Hepatocyte (in vitro differentiated cells): ENCODE measurements at regions not wholly inside any gene's neighbourhood (a gene's known extent, or its start where the extent isn't known, plus 50 kb on each side); places are given as distances from the start of the nearest gene placed in this dataset.

Experiments used
- DNase-seq: peaks from one replicate; pipeline ENCODE4 v3.0.0-alpha.2; 2016; ENCODE audit warnings: low spot score
- H2AFZ ChIP-seq: fragments of 200-600 bp; sonication (generic); 2 replicates; pipeline ENCODE4 v1.6.0; 2016; ENCODE audit warnings: antibody characterized with exemption, mild to moderate bottlenecking
- H3K27ac ChIP-seq: fragments of 200-600 bp; sonication (generic); 2 replicates; pipeline ENCODE4 v1.5.1; 2016; ENCODE audit warnings: mild to moderate bottlenecking
- H3K27me3 ChIP-seq: fragments of 200-600 bp; sonication (generic); 2 replicates; pipeline ENCODE4 v1.6.1; 2016
- H3K36me3 ChIP-seq: fragments of 200-600 bp; sonication (generic); replicated peaks from 2 replicates; pipeline ENCODE4 v1.5.1; 2016; ENCODE audit warnings: low read depth; ENCODE audit not compliant: insufficient read depth
- H3K4me1 ChIP-seq: fragments of 200-600 bp; sonication (generic); 2 replicates; pipeline ENCODE4 v1.5.1; 2016; ENCODE audit warnings: mild to moderate bottlenecking, moderate library complexity; ENCODE audit not compliant: insufficient read depth
- H3K4me2 ChIP-seq: fragments of 200-600 bp; sonication (generic); 2 replicates; pipeline ENCODE4 v1.6.0; 2016
- H3K4me3 ChIP-seq: fragments of 200-600 bp; sonication (generic); 2 replicates; pipeline ENCODE4 v1.5.1; 2016; ENCODE audit warnings: mild to moderate bottlenecking
- H3K79me2 ChIP-seq: fragments of 200-600 bp; sonication (generic); 2 replicates; pipeline ENCODE4 v1.6.0; 2017; ENCODE audit warnings: mild to moderate bottlenecking
- H3K9me2 ChIP-seq: fragments of 200-600 bp; sonication (generic); replicated peaks from 2 replicates; pipeline ENCODE4 v1.6.0; 2017; ENCODE audit warnings: mild to moderate bottlenecking; ENCODE audit not compliant: insufficient read depth
- H3K9me3 ChIP-seq: fragments of 200-600 bp; sonication (generic); 2 replicates; pipeline ENCODE4 v1.5.1; 2016; ENCODE audit warnings: low read depth, mild to moderate bottlenecking
- H4K20me1 ChIP-seq: fragments of 200-600 bp; sonication (generic); 2 replicates; pipeline ENCODE4 v1.6.0; 2016; ENCODE audit warnings: mild to moderate bottlenecking; ENCODE audit not compliant: insufficient read depth, poor library complexity, severe bottlenecking
- EZH2 ChIP-seq: fragments of 200-600 bp; sonication (generic); IDR thresholded peaks from 2 replicates; pipeline ENCODE4 v1.6.1; 2016; ENCODE audit warnings: antibody characterized with exemption, mild to moderate bottlenecking, borderline replicate concordance
- EZH2phosphoT487 ChIP-seq: fragments of 200-600 bp; sonication (generic); IDR thresholded peaks from one replicate; pipeline ENCODE4 v1.6.1; 2018; ENCODE audit warnings: antibody characterized with exemption, mild to moderate bottlenecking, low read depth, moderate library complexity; ENCODE audit not compliant: unreplicated experiment, severe bottlenecking
- WGBS: methylation state at CpG from one replicate; pipeline ENCODE4 v1.1.6; 2016; ENCODE audit warnings: low lambda C conversion rate; ENCODE audit errors: missing lambda C conversion rate; 5-methylcytosine and 5-hydroxymethylcytosine counted together
- TF ChIP-seq, protein P1 (sequence below): fragments of 200-600 bp; sonication (generic); IDR thresholded peaks from 2 replicates; pipeline ENCODE4 v1.5.1; 2016; ENCODE audit warnings: antibody characterized with exemption, mild to moderate bottlenecking; ENCODE audit not compliant: poor library complexity

DNA sequence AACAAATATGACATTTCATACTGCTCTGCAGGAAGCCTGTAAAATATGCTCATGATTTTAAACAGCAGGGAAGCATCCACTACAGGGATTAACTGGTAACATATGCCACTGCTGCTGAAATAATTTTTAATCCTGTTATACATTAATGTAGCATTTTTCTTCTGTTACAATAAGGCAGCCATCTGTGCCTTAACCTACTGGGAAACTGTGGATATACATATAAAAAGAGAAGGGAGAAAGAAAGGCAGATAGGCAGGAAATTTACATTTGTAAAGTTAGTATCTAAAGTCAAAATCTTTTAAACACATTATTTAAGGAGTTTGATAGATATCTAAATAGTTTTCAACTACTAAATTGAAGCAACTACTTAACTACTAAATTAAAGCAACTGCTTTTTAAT lies 514.6 kb upstream of the KLHL4 start:
- TF ChIP-seq EZH2phosphoT487 (no peak), EZH2 (no peak)
- TF ChIP-seq, protein P1, sequence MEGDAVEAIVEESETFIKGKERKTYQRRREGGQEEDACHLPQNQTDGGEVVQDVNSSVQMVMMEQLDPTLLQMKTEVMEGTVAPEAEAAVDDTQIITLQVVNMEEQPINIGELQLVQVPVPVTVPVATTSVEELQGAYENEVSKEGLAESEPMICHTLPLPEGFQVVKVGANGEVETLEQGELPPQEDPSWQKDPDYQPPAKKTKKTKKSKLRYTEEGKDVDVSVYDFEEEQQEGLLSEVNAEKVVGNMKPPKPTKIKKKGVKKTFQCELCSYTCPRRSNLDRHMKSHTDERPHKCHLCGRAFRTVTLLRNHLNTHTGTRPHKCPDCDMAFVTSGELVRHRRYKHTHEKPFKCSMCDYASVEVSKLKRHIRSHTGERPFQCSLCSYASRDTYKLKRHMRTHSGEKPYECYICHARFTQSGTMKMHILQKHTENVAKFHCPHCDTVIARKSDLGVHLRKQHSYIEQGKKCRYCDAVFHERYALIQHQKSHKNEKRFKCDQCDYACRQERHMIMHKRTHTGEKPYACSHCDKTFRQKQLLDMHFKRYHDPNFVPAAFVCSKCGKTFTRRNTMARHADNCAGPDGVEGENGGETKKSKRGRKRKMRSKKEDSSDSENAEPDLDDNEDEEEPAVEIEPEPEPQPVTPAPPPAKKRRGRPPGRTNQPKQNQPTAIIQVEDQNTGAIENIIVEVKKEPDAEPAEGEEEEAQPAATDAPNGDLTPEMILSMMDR: no peak
- H2AFZ ChIP-seq: no peak overlapping the region
- H3K4me2 ChIP-seq: no peak overlapping the region
- no peaks in the 10 kb centered on the region for H3K79me2 ChIP-seq
- no peak overlapping the region for H3K27ac ChIP-seq
- H3K9me2 ChIP-seq: no peaks in the 10 kb centered on the region
- no peaks in the 10 kb centered on the region for H3K4me1 ChIP-seq
- no peaks in the 10 kb centered on the region for H3K36me3 ChIP-seq
- DNase-seq: no peak
- no peak overlapping the region for H3K4me3 ChIP-seq
- H3K27me3 ChIP-seq: no peaks in the 10 kb centered on the region
- no peaks in the 10 kb centered on the region for H4K20me1 ChIP-seq
- H3K9me3 ChIP-seq: no peaks in the 10 kb centered on the region

DNA sequence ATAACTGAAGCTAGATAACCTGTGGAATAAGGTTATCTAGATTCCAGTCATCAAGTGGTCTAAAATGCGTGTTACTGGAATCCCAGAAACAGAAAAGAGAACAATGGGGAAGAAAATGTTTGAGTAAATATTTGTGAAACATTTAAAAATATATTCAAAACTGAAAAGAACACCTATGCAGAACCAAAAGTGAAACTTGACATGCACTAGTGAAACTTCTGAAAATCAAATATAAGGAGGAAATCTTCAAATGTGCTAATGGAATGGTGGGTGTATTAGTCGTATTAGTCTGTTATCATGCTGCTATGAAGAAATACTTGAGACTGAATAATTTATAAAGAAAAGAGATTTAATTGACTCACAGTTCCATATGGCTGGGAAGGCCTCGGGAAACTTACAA lies 512.4 kb upstream of the KLHL4 start:
- no peaks in the 10 kb centered on the region for H3K4me1 ChIP-seq
- no peak overlapping the region for H3K4me2 ChIP-seq
- no peak overlapping the region for H3K27ac ChIP-seq
- H2AFZ ChIP-seq: no peak overlapping the region
- 63% methylated on average over 3 of the region's 3 CpGs for WGBS
- no peak for DNase-seq
- no peaks in the 10 kb centered on the region for H4K20me1 ChIP-seq
- no peaks in the 10 kb centered on the region for H3K27me3 ChIP-seq
- H3K79me2 ChIP-seq: no peaks in the 10 kb centered on the region
- H3K9me2 ChIP-seq: no peaks in the 10 kb centered on the region
- H3K4me3 ChIP-seq: no peak overlapping the region
- H3K9me3 ChIP-seq: no peaks in the 10 kb centered on the region
- TF ChIP-seq, protein P1: no peak
- TF ChIP-seq EZH2phosphoT487: no peak
- TF ChIP-seq EZH2: no peak
- no peaks in the 10 kb centered on the region for H3K36me3 ChIP-seq

DNA sequence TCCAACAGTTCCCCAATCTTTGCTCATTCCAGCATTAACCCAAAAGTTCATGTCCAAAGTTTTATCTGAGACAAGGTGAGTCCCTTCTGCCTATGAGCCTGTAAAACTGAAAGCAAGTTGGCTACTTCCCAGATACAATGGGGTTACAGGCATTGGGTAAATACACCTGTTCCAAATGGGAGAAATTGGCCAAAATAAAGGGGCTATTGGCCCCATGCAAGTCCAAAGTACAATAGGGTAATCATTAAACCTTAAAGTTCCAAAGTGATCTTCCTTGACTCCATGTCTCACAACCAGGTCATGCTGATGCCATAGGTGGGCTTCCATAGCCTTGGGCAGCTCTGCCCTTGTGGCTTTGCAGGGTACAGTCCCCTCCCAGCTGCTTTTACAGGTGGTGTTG lies 511.7 kb upstream of the KLHL4 start:
- H3K27me3 ChIP-seq: no peaks in the 10 kb centered on the region
- H3K79me2 ChIP-seq: no peaks in the 10 kb centered on the region
- no peaks in the 10 kb centered on the region for H3K9me3 ChIP-seq
- H3K27ac ChIP-seq: no peak overlapping the region
- H3K4me2 ChIP-seq: no peak overlapping the region
- H2AFZ ChIP-seq: no peak overlapping the region
- TF ChIP-seq EZH2 (no peak), EZH2phosphoT487 (no peak)
- TF ChIP-seq, protein P1: no peak
- no peaks in the 10 kb centered on the region for H3K9me2 ChIP-seq
- H3K4me3 ChIP-seq: no peak overlapping the region
- H3K4me1 ChIP-seq: no peaks in the 10 kb centered on the region
- H3K36me3 ChIP-seq: no peaks in the 10 kb centered on the region
- no peaks in the 10 kb centered on the region for H4K20me1 ChIP-seq
- DNase-seq: no peak

DNA sequence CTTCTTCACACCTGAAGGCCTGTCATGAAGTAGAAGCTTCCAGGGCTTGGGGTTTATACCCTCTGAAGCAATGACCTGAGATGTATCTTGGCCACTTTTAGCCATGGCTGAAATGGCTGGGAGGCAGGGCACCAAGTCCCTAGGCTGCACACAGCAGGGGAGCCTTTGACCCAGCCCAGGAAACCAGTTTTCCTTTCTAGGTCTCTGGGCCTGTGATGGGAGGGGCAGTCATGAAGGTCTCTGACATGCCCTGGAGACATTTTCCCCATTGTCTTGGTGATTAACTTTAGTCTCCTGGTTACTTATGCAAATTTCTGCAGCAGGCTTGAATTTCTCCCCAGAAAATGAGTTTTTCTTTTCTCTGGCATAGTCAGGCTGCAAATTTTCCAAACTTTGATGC lies 511.0 kb upstream of the KLHL4 start:
- TF ChIP-seq, protein P1: no peak
- TF ChIP-seq EZH2: no peak
- TF ChIP-seq EZH2phosphoT487: no peak
- H3K4me3 ChIP-seq: no peak overlapping the region

More for the DNA sequence above, 511.0 kb upstream of the KLHL4 start:
- DNase-seq: no peak
- Histone ChIP-seq H3K79me2 (no peaks in the 10 kb centered on the region), H3K27me3 (no peaks in the 10 kb centered on the region), H3K9me3 (no peaks in the 10 kb centered on the region), H3K27ac (no peak overlapping the region), H4K20me1 (no peaks in the 10 kb centered on the region), H3K36me3 (no peaks in the 10 kb centered on the region), H3K9me2 (no peaks in the 10 kb centered on the region), H3K4me1 (no peaks in the 10 kb centered on the region), H2AFZ (no peak overlapping the region), H3K4me2 (no peak overlapping the region)
